Stimulated activated CD4-positive, alpha-beta T cell treated with anti-CD3 and anti-CD28 coated beads, Interleukin-12 subunit alpha, Interleukin-12 subunit beta, amount 100 ng/mL, for 48 hours (primary cell): ENCODE measurements at regions not wholly inside any gene's neighbourhood (a gene's known extent, or its start where the extent isn't known, plus 50 kb on each side); places are given as distances from the start of the nearest gene placed in this dataset.
A peak's percentile ranks its signal among the peaks of the same experiment; 100 is the strongest.

ENCODE experiments used
- DNase-seq, 3 donors: peaks; one replicate each; pipeline ENCODE4 v3.0.0-alpha.2; 2020; ENCODE audit warnings: low read depth in 2 of 3, low spot score in 1 of 3

DNA sequence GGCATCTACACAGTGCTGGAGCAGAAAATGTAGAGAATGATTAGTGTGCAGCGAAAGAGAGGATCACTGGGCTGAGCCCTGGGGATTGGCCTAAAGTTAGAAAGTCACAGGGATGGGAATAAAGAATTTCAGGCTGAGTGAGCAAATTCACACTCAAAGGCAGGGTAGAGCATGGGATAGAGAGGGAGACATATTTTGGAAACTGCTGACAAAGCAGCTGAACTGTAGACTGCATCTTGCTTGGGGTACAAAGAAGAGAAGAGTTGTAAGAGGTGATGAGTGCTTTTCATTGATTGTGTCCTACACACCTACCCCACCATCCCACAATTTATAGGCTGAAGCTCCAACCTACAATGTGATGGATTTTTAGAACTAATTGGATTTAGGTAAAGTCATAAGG lies 677.8 kb downstream of the TAF11L14 start:
- DNase-seq: no peak

DNA sequence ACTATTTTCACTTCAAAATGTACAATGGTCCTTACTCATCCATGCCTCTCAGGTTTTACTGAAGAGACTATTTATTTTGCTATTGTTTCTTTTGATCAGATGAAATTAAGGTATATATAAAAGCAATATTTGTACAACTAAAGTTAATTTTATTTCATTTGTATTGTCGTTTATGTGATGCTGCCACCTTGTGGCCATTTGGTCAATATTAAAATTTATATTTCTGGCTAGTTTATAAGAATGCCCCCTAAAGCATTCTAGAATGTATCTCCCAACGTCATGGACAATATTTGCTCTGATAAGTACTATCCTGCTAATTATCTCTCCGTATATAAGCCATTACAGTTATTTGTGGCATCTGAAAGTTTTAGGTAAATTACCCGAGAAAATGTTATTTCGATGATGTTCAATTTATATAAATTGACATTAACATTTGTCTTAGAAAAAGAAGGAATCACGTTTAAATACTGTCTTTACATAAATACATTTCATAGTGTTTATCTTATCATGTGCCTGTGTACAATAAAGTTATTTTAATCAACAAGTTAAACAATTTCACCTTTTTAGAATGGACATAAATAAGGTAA lies 680.0 kb downstream of the TAF11L14 start:
- peak in 1 of 3 donors; percentile 0 for DNase-seq

DNA sequence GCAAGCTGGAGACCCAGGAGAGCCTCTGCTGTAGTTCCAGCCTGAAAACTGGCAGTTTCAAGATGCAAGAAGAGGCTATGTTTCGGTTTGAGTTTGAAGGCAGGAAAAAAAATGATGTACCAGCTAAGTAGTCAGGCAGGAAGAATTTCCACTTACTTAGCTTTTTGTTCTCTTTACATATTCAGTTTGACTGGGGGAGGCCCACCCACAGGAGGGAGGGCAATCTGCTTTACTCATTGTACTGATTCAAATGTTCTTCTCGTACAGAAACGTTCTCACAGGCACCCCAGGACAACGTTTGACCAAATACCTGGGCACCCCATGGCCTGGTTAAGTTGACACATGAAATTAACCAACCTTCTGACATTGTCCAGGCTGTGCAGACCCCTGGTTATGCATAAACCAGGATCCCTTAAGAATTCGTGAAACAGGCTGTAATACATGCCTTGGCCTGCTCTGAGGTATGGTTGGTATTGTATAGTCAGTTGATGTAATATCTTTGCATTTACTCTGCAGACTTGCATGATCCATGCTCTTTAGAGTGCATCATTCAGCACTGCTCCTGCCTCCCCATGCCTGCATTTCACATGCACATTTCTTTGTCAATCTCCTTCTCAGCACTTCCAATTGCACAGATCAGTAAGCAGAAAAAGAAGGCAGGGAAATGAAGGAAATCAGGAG lies 687.1 kb downstream of the TAF11L14 start:
- DNase-seq: no peak

DNA sequence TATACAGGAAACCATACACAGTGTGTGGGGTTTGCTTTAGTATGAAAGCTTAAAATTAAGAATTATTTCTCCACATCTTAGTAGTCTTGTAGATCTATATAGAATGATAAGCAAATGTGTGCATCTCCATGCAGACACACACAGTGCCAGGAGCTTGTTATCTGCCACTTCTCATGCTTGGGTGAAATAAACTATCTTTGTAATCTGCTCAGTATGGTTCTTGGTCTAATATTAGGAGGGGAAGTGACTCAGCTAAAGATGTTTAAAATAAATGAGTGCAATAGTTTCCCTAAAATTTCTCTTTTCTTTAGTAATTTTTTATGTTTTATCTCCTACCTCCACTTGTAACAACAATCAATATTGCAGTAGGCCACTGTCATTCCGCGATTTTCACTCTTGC lies 689.6 kb downstream of the TAF11L14 start:
- no peak for DNase-seq

DNA sequence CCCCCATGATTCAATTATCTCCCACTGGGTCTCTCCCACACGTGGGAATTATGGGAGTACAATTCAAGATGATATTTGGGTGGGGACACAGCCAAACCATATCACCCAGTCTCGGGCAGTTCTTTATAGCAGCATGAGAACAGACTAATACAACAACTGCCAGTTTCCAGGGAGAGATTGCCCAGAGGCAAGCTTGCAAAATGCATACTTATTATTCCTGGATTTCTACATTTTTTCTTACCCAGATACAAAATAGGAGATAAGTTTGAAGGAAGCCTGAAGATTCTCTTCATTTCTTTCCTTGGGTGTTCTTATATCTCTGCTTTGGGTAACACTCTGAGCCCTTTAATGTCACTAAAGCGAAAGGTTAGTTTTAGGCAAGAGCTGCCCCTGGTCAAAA lies 691.2 kb downstream of the TAF11L14 start:
- DNase-seq: no peak

DNA sequence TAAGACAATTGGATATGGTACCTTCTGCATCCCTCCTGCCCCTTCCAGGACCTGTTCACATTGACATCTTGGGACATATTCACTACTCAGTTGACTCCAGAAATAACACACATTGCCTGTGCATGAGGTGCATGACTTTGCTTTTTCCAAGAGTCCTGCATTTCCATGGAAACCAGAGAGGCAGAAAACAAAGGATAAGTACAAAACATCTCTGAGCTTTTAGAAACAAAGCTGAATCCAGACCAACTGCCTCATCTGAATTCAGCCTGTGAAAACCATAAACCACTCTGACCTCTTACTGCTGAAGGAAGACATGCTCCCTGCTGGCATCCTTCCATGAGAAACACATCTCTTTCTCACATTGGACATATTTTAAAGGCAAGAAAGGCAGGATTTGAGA lies 695.1 kb downstream of the TAF11L14 start:
- no peak for DNase-seq

DNA sequence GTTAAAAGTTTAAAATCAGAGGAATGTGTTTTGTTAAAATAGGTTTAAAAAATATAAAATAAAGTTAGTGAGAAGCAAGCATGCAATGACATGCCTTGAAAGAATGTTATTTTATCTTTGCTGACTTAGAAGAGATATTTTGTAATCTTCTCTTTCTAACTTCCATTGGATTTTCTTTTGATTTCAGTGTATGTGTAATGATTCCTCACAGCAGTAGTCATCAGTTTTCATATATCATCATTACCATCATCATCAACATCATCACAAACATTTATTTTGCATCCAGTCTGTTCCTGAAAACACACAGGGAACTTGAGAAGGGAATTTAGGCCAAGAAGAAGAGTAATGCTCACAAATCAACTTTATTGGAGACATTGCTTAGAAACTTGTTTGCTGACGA lies 699.6 kb downstream of the TAF11L14 start:
- DNase-seq: no peak

DNA sequence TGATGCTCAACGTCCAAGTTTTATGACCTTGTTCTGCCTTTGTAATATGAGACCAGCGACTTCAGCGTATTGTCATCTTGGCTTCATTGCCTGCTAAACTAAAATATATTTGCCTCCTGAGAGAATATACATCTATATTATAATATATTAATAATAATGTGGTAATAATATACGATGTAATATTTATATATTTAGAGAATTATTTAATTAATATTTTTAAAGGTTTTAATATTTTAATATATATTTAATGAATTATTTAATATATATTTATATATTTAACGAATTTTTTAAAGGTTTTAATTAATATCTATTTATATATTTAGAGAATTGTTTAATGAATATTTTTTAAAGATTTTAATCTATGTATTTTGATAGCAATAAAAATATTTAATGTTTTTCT lies 700.7 kb downstream of the TAF11L14 start:
- DNase-seq: no peak

DNA sequence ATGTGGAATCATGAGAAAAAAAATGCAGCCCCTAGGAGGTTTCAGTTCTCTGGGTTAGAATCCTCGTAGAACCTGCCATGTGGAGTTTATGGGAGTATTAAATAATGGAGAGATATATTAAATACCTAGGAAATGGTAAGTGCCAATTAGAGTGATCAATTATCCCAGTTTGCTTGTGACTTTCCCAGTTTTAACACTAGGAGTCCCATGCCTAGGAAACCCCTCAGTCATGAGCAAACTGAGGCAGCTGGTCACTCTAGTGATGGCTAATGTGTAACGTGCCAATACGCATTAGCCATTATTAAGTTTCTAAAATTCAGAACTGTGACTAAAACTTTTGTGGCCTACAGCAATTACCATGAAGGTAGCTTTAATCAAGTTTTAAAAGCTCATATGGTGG lies 720.6 kb downstream of the TAF11L14 start:
- no peak for DNase-seq

DNA sequence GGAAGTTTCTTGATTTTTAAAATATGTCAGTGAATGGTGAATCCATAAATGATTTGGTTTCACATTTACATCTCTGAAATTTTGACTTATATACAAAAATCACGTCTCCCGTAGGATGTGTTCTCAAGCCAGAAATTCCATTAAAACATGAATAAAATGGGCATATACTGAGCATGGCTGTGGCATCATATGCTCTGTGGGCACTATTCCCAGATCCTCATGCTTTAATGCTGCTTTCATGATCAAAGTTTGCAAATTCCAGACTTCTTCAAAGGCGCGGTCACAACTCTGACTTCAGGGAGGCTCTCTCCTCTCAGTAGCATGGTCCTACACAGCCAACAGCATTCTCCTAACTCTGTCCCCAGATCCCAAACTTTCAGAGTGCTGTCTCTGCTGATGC lies 723.2 kb downstream of the TAF11L14 start:
- no peak for DNase-seq

DNA sequence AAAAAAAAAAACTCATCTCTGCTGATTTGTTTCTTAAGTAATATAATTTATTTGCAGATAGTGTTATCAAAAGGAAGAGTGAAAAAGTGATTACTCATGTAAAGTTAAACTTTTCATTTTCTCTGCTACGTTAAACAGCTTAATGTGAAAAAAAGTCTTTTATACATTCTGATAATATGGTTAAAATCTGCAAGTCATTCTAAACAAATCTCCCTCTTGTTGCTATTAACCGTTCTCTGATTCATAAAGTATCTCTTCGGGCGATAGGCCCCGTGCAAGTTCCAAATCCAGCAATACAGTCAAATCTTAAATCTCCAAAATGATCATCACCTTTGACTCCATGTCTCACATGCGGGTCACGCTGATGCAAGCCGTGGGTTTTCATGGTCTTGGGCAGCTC lies 732.0 kb downstream of the TAF11L14 start:
- DNase-seq: no peak

DNA sequence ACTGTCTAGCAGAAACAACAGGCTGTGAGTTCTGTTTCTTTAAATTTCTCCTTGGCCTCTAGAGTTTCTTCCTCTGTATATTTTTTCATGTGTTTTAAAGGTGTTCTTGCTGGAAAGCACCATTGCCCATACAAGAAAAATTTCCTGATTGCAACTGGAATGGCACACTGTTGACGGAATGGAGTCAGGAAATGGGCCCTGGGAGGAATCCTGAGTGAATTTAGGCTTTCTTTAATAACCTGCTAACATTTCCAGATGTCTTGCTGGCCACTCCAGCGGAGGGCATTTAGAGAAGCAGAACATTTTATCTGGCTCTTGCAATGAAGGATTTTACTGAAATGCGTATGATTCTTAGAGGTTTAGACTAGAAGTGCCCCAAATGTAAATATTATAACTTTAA lies 736.3 kb downstream of the TAF11L14 start:
- DNase-seq: no peak

DNA sequence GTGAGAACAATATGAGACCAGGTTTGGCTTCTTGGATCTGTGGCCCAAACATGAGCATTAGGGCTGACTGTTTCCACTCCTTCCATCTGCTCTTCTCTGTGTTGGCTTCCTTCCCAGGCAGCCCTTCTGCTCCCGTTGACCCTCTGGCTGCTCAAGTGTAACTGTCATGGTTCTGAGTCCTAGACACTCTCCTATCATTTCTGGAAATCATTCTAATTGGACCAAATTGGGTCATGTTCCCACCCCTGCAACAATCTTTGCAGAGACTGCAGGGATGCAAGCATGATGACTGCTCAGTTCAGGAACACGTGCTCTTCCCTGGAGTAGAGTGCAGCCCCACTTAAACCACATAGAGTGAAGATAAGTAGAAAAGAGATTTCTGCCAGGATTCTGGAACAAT lies 741.4 kb downstream of the TAF11L14 start:
- no peak for DNase-seq

DNA sequence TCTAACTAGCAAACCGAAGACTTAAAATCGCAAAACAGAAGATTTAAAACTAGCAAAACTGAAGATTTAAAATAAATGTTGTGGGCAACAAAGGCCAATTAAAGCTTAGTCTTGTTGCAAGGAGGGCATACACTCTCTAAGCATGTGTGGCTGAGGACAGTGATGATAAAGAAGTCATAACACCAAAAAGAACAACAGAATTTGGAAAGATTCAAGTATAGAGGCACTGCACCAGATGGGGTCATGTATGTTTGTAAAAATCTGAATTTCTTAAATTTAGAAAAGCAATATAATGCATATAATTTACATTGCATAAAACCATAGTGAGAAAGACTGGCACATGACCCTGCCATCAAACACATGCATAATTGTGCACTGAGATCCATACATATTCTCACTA lies 743.8 kb downstream of the TAF11L14 start:
- DNase-seq: no peak

DNA sequence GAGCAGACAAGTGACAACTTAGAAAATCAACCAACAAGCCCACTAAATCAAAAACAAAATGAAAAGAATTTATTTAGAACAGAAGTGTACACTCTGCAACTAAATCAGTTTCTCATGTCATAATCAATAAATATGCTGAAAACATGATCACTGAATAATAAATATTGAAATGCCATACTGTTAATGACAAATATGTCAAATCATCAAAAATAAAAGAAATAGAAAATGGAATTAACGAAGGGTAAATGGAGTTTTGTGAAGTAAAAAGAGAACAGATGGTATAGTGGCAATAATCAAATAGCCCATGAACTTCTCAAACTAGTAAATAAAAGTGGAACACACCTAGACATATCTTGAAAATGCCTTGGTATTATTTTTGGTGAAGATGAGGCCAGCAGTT lies 744.9 kb downstream of the TAF11L14 start:
- no peak for DNase-seq

DNA sequence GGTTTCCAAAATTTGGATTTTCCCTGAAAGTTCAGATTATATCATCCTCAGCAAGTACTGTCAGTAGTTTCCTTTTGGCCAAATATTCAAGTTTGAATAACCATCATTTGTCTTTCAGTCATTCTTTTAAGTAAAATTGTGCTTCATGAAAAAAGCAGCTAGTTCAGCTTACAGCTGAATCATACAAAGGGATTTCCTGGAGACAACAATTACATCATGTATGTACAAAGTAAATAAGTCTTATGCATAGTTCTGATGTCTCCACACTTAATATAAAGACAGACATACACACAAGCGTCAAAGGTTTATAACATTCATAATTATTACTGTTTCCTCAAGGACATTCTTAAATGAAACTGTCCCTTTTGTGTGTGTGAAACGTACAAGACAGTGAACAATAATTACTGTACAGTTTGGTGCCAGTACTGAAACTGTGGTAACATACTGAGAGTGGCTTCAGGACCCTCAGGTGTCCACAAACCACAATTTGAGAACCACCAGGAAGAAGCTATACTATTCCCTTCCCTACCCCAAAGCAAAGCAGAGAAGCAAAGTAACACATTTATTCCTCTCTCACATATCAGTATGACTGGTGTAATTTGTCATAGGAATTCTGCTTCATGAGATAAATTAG lies 746.6 kb downstream of the TAF11L14 start:
- no peak for DNase-seq

DNA sequence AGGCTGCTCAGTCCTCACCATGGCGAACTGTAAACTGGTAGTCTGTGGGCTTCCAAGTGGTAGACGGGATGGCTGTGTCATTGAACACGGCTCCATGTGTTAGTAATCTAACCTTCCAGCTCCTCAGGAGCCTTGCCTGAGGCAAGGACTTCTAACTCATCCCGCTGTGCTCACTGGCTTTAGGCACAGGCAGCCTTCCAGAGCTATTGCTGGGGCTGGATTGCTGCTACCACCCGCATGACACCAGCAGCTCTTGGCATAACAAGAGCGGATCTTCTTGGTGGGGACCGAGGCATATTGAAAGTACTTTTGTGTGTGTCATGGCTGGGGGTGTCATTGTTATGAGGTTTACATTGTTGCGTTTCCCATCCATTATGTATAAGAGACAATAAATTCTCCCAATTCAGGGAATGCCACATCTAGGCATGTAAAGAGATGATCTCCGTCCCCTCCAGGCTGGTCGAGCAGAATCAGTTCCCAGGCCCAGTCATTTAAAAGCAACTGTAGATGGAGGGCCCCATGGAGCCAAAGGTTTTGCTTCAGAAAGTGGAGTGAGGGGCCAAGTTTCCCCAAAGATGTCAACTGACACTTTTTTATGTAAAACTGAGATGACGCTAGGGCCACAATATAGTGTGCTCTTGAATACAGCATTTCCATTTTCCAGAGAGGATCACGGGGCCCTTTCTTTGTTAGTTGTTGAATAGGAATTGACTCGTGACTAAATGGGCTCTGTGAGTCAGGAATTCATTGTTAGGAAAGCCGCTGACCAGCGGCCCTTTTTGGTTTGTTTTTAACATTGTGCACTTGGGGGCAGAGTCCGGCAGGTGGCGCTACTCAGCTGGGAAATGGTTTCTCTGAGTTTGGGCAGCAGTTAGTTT lies 759.5 kb downstream of the TAF11L14 start:
- peak; percentile 10 to 39 (median 19) for DNase-seq

DNA sequence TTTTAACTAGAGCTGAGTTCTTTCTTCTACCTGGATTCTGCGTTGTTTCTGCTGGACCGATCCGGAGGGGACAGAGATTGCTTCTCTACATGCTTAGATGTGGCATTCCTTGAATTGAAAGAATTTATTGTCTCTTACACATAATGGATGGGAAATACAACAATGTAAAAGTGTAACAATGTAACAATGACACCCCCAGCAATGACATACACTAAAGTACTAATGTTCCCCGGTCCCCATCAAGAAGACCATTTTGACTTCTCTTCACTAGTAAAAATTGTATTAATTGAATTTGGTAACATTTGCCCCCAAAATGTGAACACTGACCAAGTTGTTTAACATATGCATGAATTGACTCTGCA lies 760.2 kb downstream of the TAF11L14 start:
- DNase-seq: no peak

DNA sequence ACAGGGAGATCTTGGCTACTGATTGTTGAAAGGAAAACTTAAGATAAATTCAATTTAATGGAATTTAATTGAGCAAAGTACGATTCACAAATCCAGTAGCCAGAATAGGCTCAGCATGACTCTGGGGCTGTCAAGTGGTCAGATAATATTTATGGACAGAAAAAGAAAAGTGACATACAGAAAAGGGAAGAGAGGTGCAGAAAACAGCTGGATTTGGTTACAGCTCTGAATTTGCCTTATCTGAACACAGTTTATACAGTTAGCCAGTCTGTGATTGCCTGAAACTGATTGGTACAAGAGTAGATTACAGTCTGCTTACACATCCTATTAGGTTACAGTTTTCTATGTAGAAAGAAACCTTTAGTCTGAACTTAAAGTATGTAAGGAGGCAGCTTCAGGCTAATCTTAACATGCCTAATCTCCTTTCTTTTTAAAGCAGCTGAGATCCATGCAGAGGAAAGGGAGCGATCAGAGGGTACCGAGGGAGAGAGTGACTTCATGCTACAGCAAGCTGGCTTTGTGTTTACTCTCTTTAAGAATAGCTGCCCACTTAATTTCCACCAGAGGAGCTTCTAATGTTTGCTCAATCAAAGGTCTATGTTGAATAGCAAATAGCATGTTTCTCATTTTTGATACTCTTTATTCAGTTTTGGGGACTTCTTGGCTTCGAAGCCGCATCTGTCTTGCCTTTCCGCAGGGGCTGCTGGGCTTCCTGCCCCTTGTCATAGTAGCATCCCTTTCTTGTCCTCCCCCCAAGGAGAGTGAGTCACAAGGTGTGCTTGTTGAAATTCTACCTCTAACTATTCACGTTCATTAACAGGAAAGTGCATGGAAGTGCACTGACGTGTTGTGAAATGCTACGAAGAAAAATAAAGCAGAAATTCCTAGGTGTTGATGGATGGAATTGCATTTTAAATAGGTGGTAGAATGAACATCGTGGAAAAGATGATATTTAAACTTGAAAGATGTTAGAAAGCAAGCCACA lies 761.2 kb downstream of the TAF11L14 start:
- DNase-seq: no peak

DNA sequence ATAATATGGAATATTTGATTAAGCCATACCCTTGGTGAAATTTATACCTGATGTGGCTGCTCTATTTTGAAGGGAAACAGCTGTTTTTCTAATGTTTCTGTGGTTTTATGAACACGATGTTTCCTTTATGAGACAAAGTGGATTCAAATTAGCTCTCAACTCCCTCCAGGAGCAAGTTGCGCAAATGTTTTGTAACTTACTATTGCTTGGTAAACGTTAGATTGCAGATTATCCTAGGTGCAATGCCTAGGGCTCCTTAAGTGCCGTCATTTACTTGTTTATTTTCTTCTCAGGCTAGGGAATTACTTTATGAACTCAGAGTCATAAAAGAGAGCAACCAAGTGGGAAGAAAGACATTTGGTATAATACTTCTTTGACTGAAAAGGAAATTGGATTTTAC lies 763.1 kb downstream of the TAF11L14 start:
- DNase-seq: no peak

DNA sequence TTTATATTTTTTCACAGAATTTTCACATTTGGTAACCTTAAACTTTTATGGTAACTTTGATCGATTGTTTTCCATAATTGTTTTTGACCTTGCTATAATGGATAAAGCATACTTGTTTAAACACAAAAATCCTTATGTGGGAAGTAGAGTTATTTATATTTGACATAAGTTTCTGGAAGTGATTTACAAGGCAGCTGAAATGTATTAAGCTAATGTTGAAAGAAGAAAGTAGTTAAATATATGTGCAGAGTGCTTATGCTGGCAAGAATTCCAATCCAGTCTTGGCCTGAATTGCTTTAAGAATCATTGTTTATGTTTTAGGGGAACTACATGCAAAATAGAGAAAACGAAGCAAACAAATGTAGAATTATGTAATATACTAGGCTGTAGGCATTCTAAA lies 763.6 kb downstream of the TAF11L14 start:
- DNase-seq: no peak
